GM12873 (cell line): ENCODE measurements at regions not wholly inside any gene's neighbourhood (a gene's known extent, or its start where the extent isn't known, plus 50 kb on each side); places are given as distances from the start of the nearest gene placed in this dataset.

ENCODE experiments used
- TF ChIP-seq, protein P1 (sequence below): IDR thresholded peaks from 2 replicates; pipeline ENCODE4 v1.5.1; 2012; ENCODE audit warnings: low read depth, mild to moderate bottlenecking, moderate library complexity, low read length, control low read depth; ENCODE audit not compliant: insufficient read depth; ENCODE audit errors: missing control alignments

DNA sequence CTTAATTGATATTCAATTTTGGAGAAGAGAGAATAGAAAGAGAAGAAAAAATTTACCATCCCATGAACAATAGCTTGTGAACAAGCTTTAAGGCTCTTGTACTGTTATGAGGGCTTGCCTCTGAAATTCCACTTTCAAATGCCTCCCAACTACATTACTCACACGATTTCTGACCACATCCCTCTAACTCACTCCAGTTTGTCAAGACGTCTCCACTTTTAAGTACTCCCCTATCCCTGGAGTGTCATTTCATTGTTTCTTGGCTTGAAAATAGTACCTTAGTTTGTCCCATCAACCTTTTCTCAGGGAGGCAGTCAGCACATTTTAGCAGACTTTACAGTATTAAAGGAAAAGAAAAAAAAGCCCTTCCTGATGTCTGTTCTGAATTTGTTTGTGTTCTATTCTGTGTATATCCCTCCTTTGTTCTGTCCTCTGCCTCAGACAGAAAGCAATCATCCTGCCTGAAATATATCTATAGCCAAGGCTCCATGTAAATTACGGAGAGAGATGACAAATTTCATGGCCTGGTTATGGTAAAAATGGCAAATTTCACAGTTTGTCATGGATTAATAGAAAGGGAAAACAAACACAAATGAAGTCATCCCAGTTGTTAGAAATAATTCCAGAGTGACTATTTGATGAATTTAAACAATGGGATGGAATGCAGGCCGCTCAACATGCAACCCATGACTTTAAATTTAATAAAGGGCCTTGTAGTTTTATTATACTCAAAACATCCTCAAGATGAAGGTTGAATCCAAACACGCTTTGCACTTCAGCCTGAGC, 228.8 kb downstream of the ETAA1 start:
- TF ChIP-seq, protein P1, sequence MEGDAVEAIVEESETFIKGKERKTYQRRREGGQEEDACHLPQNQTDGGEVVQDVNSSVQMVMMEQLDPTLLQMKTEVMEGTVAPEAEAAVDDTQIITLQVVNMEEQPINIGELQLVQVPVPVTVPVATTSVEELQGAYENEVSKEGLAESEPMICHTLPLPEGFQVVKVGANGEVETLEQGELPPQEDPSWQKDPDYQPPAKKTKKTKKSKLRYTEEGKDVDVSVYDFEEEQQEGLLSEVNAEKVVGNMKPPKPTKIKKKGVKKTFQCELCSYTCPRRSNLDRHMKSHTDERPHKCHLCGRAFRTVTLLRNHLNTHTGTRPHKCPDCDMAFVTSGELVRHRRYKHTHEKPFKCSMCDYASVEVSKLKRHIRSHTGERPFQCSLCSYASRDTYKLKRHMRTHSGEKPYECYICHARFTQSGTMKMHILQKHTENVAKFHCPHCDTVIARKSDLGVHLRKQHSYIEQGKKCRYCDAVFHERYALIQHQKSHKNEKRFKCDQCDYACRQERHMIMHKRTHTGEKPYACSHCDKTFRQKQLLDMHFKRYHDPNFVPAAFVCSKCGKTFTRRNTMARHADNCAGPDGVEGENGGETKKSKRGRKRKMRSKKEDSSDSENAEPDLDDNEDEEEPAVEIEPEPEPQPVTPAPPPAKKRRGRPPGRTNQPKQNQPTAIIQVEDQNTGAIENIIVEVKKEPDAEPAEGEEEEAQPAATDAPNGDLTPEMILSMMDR: no peak

DNA sequence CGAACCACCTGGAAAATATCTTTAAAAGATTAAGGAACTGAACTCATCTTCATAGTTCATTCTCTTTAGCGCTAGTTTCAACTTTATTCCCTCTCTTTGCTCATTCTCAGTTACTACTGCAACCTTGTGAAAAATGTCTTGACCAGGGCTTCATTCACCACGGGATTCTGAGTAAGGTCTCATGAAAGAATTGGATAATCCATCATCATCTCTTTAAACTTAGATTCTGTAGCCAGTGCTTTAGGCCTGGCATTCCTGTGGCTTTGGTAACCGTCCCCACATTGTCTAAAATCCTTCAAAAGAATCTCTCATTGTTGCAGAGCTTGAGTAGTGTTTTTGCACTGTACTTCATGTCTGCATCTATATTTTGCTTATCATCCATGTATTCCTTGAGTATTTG, 229.5 kb downstream of the ETAA1 start:
- TF ChIP-seq, protein P1: no peak

DNA sequence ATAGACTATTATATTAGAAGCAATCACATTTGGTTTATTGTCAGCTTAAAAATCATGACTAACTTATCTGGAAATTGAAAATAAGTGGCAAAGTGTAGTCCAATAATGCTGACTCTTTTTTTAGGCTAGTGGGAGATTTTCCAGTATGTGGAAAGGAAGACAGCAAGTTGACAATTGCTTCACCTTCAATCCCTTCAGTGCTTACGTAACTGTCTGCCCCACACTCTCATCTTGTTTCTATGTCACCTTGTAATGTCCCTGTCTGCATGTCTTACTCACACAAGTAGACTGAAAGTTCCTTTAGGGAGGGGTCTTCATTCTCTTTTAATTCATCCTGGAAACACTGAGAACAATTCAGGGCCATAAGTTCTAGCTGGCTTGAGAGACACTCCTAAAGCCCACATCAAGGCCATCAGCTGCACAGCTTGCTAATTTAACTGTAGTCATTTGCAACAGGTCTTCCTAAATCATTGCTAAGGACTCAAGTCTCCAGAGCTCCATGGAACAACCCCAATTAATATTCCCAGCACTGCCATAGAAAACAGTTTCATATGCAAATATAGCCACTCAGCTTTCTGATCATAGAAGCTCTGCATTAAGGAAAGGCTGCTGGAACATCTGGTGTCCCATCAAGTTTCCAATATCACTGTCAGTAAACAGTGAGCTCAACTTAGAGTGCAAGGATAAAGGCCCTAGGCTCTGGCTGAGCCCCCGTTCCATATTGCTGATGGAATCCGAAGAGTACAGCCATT, 230.5 kb downstream of the ETAA1 start:
- TF ChIP-seq, protein P1: no peak

DNA sequence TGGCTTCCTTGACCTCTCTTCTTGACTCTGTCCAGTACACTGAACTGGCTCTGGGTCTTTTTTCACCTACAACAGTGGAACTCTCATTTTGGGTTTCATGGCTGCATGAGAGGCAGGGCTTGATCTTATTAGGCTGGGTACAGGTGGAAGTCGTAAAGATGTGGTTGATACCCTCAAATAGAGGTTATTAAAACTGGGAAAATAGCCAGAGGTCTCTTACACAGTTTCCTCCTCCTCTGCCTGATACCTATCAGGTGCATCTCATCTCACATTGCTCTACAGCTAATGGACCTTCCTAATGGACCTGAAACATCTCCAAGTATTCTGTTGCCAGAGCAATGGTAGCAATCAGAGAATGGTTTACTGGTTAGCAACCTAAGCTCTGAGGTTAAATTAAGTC, 231.8 kb downstream of the ETAA1 start:
- TF ChIP-seq, protein P1: no peak

DNA sequence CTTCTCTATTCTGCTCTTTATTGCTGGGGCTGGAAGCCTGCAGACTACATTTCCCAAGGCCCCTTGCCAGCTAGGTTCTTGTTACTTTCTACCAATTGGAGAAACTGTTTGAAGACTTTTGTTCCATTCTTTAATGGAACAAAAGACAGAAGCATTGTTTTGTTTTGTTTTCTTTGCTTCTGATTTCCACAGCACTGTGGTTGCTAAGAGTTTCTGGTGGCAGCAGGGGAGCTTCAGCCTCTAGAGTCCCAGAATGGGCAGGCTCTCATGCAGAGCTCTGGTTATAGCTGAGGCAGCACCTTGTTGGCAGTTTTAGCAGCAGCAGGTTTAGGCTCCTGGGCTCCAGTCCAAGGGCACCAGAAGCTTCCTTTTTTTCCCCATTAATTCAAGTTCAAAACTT, 234.3 kb downstream of the ETAA1 start:
- TF ChIP-seq, protein P1: no peak

DNA sequence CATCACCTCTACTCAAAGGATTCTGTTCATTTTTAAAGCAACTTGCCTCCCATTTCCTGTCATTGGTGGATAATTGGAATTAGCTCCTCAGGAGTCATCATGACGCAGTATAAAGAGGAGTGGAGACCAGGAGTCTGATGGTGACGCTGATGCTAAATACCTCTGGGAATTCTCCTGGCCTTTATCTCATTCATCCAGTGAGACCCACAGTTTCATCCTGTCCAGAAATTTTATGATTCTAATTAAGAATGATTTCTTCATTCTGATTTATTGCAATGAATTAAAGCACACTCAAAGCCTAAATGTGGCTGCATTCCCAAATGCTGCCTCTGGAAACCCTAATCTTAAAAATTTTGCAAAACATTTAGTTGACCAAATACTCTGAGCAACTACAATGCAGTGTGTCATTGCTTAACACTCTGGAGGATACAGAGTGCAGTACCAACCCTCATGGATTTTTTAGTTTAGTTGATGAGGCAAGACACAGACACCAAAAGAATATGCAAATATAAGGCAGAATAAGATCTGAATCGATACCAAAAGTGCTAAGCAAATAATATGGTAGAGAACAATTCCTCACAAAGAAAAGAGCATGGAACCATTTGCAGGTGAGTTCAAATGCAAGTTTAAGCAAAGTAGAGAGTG, 236.2 kb downstream of the ETAA1 start:
- TF ChIP-seq, protein P1: no peak

DNA sequence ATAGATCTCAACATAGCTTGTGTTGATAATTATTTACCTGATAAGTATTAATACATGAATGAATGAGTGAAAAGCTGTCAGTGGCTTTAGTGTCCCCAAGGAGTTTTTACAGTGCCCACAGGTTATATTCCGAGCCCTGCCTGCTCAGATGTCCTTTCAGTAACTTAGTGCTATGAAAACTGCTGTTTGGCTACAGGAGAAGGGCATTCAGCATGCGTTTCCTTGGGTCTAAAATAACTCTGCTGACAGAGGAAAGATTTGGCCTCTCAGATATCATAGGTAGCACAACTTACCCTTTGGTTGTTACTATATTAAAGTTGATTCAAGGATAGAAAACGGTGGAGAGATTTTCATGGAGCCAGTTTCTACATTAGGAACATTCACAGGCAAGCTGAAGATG, 241.0 kb downstream of the ETAA1 start:
- TF ChIP-seq, protein P1: no peak
